Left hindlimb (tissue), 1 donor: ENCODE measurements at regions not wholly inside any gene's neighbourhood (a gene's known extent, or its start where the extent isn't known, plus 50 kb on each side); places are given as distances from the start of the nearest gene placed in this dataset.
"Not testable (repeated sequence)": the region's sequence is repeated elsewhere in the genome, so short reads cannot be mapped to it uniquely, and the experiment has no call there.

Experiments
- DNase-seq: peaks from one replicate; pipeline ENCODE4 v3.0.0-alpha.2; 2018

- DNase-seq = no peak
Measured at GRCh38 chr3:65030847-65031463, 343.2 kb upstream of the ADAMTS9 start.

- DNase-seq = no peak
Measured at GRCh38 chr3:65030014-65030627, 342.3 kb upstream of the ADAMTS9 start.

GRCh38 chr3:65029130-65029529 lies 341.3 kb upstream of the ADAMTS9 start:
- DNase-seq = no peak

- no peak for DNase-seq
Measured at GRCh38 chr3:65028024-65028423, 340.2 kb upstream of the ADAMTS9 start.

GRCh38 chr3:65027335-65027734 lies 339.5 kb upstream of the ADAMTS9 start:
- no peak for DNase-seq

GRCh38 chr3:65026151-65026550 lies 338.4 kb upstream of the ADAMTS9 start:
- no peak for DNase-seq

- no peak for DNase-seq
Measured at GRCh38 chr3:65024148-65024547, 336.3 kb upstream of the ADAMTS9 start.

GRCh38 chr3:65020281-65021160 lies 332.7 kb upstream of the ADAMTS9 start:
- no peak for DNase-seq

- no peak for DNase-seq
Measured at GRCh38 chr3:65019443-65020055, 331.7 kb upstream of the ADAMTS9 start.

GRCh38 chr3:65018801-65019200 lies 331.0 kb upstream of the ADAMTS9 start:
- no peak for DNase-seq

GRCh38 chr3:65017359-65017758 lies 329.6 kb upstream of the ADAMTS9 start:
- no peak for DNase-seq

- no peak for DNase-seq
Measured at GRCh38 chr3:65015711-65016110, 327.9 kb upstream of the ADAMTS9 start.

GRCh38 chr3:65013053-65013452 lies 325.3 kb upstream of the ADAMTS9 start:
- no peak for DNase-seq

GRCh38 chr3:65006300-65006739 lies 318.5 kb upstream of the ADAMTS9 start:
- DNase-seq = no peak

GRCh38 chr3:65005486-65005885 lies 317.7 kb upstream of the ADAMTS9 start:
- DNase-seq = no peak

GRCh38 chr3:65004795-65005295 lies 317.0 kb upstream of the ADAMTS9 start:
- DNase-seq = no peak

- DNase-seq = no peak
Measured at GRCh38 chr3:65004306-65004705, 316.5 kb upstream of the ADAMTS9 start.

- not testable (repeated sequence) for DNase-seq
Measured at GRCh38 chr3:65001119-65001518, 313.3 kb upstream of the ADAMTS9 start.

GRCh38 chr3:64998317-64998716 lies 310.5 kb upstream of the ADAMTS9 start:
- DNase-seq = no peak

- no peak for DNase-seq
Measured at GRCh38 chr3:64995857-64996551, 308.2 kb upstream of the ADAMTS9 start.

GRCh38 chr3:64993781-64994180 lies 306.0 kb upstream of the ADAMTS9 start:
- DNase-seq = no peak

- DNase-seq = peak; percentile 48
Measured at GRCh38 chr3:64992530-64993285, 304.9 kb upstream of the ADAMTS9 start.
